GM19324 (cell line): ENCODE measurements at regions not wholly inside any gene's neighbourhood (a gene's known extent, or its start where the extent isn't known, plus 50 kb on each side); places are given as distances from the start of the nearest gene placed in this dataset.
"Not testable (repeated sequence)": the region's sequence is repeated elsewhere in the genome, so short reads cannot be mapped to it uniquely, and the experiment has no call there.

Source experiments
- ATAC-seq: cut with Tn5 transposase; IDR thresholded peaks from one replicate; pipeline ENCODE4 v1.9.1; 2021; ENCODE audit warnings: mild to moderate bottlenecking, moderate library complexity; ENCODE audit not compliant: unreplicated experiment, low FRiP score

DNA sequence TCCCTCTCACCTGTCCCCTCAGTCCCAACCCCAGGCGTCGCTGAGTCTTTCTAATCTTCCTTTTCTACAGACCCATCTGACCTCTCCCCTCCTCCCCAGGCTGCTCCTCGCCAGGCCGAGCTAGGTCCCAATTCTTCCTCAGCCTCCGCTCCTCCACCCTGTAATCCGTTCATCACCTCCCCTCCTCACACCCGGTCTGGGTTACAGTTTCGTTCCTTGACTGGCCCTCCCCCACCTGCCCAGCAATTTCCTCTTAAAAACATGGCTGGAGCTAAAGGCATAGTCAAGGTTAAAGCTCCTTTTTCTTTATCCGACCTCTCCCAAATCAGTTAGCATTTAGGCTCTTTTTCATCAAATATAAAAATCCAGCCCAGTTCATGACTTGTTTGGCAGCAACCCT lies 262.0 kb downstream of the SMARCA2 start:
- not testable (repeated sequence) for ATAC-seq

DNA sequence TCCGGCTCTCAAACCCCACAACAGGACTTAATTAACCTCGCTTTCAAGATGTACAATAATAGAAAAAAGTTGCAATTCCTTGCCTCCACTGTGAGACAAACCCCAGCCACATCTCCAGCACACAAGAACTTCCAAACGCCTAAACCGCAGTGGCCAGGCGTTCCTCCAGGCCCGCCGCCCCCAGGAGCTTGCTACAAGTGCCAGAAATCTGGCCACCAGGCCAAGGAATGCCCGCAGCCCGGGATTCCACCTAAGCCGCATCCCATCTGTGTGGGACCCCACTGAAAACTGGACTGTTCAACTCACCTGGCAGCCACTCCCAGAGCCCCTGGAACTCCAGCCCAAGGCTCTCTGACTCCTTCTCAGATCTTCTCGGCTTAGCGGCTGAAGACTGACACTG lies 262.5 kb downstream of the SMARCA2 start:
- not testable (repeated sequence) for ATAC-seq

DNA sequence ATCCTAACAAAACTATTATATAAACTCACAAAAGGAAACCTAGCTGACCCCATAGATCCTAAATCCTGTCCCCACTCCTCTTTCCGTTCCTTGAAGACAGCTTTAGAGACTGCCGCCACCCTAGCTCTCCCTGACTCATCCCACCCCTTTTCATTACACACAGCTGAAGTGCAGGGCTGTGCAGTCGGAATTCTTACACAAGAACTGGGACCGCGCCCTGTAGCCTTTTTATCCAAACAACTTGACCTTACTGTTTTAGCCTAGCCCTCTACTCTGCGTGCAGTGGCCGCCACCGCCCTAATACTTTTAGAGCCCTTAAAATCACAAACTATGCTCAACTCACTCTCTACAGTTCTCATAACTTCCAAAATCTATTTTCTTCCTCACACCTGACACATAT lies 264.0 kb downstream of the SMARCA2 start:
- ATAC-seq, result not testable (repeated sequence)

DNA sequence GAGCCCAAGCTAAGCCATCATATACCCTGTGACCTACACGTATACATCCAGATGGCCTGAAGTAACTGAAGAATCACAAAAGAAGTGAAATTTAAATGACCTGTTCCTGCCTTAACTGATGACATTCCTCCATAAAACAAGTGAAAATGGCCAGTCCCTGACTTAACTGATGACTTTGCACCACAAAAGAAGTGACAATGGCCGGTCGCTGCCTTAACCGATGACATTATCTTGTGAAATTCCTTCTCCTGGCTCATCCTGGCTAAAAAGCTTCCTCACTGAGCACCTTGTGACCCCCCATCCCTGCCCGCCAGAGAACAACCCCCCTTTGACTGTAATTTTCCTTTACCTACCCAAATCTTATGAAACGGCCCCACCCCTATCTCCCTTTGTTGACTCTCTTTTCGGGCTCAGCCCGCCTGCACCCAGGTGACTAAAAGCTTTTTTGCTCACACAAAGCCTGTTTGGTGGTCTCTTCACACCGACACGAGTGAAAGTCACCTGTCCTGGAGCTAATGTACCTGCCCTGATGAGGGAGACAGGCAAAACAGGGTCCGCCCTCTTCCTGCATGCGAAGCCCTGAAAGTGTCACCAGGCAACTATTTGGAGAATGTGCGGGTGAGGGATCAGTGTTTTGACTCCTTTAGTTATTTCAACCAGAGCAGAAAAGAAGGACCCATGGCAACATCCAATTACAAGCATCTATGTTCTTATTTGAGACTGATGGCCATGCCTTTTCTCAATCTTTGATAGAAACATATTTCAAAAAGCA lies 266.1 kb downstream of the SMARCA2 start:
- ATAC-seq, result no peak

DNA sequence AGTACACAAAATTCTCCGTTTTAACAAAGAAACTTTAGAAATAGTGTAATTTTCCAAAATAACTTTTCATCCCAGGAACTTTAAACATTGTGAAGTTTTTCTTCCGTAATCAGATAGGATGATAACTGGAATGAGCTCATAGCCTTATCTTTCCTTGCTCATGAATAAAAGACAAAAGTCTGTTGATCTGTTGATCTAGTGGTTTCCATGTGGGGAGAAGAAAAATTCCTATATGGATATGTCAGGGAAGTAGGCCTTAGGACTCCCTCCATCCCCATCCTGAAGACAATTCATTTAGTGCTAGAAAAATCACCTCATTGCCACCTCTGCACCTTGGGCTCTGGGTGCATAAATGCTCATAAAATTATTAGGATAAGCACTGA lies 266.6 kb downstream of the SMARCA2 start:
- ATAC-seq, result no peak

DNA sequence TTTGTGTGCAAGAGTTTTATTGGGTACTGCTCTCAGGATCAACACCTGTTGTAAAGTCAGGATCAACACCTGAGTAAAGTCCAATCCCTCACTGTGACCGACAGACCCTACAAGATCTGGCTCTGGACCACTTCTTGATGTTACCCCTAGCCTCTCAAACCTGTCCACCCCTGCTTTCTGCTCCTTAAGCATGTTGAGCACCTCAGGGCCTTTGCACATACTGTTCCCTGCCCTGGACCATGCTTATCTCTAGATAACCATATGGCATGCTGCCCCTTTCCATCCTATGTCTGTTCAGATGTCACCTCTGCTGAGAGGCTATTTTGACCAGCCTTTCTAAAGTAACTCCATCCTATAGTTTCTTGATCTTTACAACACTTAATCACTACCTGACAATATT lies 269.6 kb downstream of the SMARCA2 start:
- no peak for ATAC-seq

DNA sequence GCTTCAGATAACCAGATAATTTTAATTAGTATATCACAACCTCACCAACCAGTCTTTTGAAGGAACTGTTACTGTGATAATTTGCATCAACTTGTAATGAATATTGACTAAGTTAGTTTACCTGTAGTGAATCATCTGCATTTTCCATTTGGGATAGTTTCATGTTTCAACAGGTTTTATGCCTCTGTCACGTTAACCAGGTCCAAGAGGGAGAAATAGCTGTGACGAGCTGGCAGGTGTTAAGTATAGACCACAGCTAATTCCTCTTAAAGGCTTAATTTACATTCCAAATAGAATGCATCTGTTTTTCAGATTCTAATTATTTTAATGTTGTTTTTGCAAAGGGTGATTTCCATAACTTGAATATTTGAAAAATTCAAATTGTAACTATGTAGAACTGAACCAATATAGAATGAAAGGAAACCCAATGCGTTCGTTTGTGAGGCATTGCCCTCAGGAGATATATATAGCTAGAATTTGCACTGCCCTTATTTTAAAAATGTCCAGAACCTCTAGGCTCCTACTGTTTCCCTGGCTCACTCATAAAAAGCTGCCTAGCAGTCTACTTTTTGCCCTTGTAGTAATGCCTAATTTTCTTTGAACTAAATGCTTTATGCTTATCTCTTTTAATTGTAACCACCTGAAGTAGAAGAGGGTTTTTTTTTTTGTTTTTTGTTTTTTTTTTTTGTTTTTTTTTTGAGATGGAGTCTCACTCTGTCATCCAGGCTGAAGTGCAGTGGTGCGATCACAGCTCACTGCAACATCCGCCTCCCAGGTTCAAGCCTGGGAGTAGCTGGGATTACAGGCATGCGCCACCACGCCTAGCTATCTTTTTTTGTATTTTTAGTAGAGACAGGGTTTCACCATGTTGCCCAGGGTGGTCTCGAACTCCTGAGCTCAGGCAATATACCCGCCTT lies 270.5 kb downstream of the SMARCA2 start:
- no peak for ATAC-seq

DNA sequence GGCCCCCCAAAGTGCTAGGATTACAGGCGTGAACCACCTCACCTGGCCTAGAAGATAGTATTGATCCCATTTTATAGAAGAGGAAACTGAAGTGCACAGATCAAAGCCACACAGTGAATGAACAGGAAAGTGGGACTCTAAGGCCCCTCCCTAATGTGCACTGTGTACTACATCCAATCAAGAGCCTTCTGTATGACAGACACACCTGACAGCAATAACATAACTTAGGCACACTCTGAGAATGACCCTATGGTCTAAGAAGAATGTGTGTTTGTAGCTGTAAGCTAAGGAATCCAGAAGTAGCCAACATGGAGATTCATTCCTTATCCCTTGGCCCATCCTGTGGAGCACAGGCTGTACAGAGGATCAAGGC lies 271.2 kb downstream of the SMARCA2 start:
- ATAC-seq, result no peak

DNA sequence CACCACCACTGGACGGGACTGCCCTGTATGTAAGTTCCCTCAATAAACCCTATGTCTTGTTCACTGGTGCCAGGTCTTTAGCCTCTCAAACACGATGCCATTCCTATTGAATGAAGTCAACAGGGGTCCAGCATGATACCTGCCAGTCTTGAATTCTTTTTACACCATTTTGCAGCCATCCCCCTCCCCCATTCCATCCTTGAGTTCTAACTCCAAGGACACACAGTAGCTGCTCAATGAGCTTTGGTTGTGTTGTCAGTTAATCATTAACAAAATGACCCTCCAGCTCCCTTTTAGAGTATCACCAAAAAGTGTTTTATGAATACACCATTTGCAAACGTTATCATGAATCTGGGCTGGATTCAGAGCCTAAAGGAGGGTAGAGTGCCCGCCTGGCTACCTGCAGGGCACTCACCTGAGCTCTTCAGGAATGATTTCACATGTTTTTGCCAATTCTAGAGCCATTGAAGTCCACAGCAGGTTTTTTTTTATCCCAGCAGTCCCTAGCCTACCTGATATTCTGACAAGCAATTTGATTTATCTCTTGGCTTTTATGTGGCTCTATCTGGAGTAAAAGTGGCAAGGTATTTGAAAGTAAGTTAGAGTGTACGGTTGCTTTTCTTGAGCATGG lies 271.8 kb downstream of the SMARCA2 start:
- ATAC-seq, result no peak

DNA sequence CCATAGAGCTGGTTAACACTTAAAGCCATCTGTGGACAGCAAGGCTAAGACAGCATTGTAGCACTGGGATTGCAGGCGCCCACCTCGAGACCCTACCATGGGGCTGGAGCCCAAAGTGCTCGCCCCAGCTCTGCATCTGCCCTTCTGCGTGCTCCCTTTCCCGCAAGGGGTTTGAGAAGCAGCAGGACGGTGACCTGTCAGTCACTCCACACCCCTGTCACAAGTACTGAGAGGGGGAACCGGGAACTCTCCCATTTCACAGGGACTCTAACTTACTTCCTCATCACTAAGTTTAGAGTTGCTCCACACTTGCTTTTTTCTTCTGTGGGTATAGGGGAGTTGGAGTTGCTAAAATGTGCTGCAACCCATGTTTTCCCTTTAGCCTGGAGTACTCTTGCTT lies 273.2 kb downstream of the SMARCA2 start:
- ATAC-seq, result no peak

DNA sequence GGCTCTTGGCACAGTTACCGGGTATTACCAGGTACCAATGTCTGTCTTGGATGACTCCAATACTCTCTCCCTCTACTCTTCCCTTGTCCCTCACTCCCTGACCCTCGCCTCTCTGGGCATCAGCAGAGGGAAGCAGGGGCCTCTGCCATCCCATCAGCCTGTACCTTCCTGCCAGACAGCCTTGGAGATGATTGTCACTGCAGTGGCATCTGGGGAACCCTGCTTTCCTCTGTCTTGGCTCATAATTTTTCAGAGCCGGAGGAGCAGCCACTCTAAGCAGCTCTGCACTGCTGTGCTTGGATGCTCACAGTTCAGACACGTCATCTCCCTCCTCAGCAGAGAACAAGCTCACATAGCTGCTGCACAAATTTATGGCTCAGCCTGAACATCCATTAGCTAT lies 274.1 kb downstream of the SMARCA2 start:
- no peak for ATAC-seq

DNA sequence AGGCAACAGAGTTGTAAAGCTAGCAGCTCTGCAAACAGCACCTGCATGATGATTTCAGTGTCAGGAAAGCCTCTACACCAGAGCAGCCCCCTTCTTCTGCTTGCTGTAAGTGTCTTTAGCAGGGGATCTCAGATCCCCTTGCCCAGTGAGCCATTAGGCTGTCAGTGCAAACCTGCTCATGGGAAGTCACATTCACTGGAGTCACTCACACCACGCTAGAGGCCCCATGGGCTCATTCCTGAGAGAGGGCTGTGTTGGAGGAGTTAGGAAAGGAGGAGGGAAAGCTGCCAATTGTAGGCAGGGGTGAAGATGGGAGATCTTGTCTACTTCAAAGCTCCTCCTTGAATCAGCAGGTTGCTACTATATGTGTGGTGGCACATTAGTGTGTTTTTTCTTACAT lies 275.2 kb downstream of the SMARCA2 start:
- ATAC-seq, result no peak

DNA sequence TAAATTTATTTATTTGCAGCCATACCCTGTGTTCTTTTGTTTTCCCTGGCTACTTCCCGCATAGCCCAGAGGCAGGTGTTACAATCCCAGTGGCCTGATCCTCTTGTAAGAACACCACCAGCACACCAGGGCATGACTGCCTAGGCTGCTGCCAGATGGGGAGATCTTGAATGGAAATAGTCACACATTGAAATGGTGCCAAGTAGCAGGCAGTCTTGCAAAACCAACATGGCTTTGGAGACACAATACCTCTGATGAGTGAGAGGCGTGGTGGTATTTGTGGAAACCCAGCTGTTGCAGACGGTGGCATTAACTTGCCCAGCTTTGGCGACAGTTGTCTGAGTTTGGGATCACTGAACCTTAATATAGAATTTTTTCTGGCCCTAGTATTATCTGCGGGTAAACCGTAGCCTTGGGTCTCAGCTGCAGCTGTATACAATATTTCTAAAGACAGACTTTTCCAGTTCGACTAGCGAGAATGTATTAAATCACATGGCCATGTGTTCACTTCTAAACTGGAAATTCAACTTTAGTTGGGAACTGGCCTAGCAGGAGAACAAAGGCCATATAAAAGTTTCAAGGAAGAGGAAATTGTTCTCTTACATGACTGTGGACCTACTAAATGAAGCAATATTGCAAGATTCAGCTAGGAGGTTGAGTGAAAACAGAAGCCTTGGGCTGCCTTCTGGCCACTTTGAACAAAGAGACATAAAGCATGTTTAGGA lies 277.0 kb downstream of the SMARCA2 start:
- no peak for ATAC-seq

DNA sequence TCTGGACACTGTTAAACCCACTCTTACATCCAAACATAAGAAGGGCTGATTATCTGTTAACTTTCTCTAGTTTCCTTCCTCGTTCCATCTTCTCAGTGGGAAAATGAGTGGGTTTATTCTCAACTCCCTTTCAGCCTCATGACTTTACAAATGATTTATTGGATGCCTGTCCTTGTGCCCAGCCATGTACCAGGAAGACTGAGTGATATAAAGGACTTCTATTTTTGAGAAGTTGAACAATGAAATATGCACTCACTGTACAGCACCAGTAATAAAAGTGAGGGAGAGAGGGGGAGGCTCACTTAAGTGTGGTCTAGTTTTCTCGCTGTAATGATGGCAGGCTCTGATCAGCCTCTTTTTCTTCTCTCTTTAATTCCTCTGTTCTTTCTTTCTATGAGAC lies 277.6 kb downstream of the SMARCA2 start:
- ATAC-seq, result no peak

DNA sequence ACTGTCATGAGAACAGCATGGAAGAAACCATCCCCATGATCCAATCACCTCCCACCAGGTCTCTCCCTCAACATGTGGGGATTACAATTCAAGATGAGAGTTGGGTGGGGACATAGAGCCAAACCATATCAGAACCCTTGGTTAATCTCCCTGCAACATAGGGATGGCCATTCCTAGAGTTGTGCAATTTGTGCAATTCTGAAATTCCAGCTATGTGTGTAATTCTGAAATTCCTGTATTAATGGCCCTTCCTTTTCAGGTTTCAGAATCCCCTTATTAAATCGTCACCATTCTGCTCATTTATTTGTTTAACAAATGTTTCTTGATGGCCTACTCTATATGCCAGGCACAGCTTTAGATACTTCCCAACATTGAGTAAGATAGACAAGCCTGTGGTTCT lies 282.6 kb downstream of the SMARCA2 start:
- no peak for ATAC-seq

DNA sequence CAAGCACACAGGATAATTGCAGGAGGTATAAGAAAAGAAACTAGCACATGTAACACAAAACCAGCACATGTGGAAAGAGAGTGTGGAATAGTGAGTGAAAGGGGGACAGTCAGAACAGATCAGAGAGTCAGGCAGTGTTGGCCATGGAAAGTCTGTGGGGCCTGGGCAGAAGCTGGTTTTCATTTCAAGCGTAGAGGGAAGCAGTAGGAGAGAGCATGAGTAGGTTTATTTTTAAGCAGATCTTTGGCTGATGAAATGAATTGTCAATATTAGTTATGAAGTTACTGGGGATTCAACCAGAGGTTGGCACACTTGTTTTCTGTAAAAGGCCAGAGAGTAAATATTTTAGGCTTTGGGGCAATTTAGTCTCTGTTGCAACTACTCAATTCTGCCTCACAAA lies 283.1 kb downstream of the SMARCA2 start:
- ATAC-seq, result no peak

DNA sequence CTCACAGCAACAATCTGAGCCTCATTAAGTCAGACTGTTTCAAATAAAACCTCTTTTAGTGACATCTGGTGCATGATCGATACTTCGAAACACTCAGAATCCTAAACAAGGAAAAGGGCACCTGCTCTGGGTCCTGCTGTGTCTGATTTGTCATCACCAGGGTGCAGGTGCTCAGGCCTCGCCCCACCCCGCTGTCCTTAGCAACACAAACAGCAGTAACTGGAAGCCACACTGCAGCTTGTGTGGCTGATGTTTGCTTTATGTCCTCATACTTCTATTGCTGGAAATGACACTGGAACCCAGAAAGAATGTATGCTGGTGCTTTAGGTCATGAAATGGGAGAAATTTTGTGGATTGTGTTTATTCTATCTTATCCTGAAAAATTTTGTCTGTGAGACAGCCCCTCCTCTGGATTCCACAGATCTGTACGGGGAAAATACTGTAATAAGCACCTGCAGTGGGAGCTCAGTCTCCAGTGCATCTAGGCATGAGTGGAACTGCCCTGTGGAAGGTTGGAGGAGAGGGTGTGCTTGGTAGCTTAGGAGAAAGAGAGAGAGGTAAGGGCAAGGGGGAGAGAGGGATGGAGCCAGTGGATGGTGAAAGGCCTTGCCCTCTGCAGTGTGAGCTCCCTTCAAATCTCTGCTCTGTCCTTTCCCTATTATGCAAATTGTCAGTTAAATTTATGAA lies 284.2 kb downstream of the SMARCA2 start:
- ATAC-seq, result no peak

DNA sequence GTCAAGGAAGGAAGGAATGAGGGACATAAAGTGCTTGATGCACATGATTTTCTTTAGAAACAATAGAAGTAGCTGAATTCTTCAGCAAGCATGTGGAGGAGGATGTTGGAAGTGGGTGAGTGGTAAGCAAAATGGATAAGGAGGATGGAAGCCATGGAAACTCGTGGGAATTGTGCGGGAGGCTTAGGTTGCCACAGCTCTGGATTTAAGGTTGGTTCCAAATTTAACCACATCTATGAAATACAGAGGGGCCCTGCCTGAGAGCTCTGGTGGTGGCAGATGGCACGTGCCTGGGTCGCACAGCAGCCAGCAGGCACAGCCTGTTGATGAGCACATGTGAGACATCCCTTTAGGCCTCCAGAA lies 284.7 kb downstream of the SMARCA2 start:
- ATAC-seq, result no peak

DNA sequence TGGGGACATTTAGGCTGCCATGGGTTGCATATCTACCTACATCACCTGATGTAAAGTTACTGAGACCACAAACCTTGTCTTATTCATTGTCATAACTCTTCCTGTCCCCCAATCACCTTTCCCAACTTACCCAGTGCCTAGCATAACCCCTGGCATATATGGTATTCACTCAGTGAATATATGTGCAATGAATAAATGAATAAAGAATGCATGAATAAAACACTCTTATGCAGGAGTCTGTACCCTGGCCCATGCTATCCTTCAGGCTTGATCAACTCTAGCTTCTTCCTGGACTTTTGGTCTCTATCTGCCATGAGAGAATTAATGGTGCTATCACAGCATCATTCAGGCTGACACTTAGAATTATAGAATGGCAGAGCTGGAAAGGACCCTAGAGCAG lies 285.2 kb downstream of the SMARCA2 start:
- no peak for ATAC-seq

DNA sequence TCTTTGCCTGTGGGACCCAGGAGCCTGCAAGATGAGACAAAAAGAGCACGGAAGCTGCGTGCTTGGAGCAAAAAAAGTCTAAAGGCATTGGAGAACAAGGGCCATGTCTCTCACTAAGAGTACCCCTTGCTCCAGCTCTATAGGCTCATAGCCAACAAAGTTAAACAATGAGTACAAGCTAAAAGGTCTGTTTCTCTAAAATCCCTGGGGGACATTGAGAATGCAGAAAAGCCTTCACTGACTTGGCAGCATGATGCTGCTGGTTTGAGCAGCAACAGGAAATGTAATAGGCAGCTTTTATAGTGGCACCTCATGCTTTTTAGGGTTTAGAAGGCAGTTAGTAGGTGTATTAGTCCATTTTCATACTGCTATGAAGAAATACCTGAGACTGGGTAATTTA lies 287.5 kb downstream of the SMARCA2 start:
- no peak for ATAC-seq
